GM23248 (cell line): ENCODE measurements at regions not wholly inside any gene's neighbourhood (a gene's known extent, or its start where the extent isn't known, plus 50 kb on each side); places are given as distances from the start of the nearest gene placed in this dataset.

Experiments used
- EZH2 ChIP-seq: fragments of 200-600 bp; sonication (generic); IDR thresholded peaks from 2 replicates; pipeline ENCODE4 v1.6.1; 2018; ENCODE audit warnings: antibody characterized with exemption, mild to moderate bottlenecking; ENCODE audit not compliant: insufficient read depth, poor library complexity, severe bottlenecking
- EZH2phosphoT487 ChIP-seq: fragments of 200-600 bp; sonication (generic); IDR thresholded peaks from 2 replicates; pipeline ENCODE4 v1.6.1; 2018; ENCODE audit warnings: antibody characterized with exemption, moderate library complexity, mild to moderate bottlenecking, low read depth; ENCODE audit not compliant: insufficient read depth

DNA sequence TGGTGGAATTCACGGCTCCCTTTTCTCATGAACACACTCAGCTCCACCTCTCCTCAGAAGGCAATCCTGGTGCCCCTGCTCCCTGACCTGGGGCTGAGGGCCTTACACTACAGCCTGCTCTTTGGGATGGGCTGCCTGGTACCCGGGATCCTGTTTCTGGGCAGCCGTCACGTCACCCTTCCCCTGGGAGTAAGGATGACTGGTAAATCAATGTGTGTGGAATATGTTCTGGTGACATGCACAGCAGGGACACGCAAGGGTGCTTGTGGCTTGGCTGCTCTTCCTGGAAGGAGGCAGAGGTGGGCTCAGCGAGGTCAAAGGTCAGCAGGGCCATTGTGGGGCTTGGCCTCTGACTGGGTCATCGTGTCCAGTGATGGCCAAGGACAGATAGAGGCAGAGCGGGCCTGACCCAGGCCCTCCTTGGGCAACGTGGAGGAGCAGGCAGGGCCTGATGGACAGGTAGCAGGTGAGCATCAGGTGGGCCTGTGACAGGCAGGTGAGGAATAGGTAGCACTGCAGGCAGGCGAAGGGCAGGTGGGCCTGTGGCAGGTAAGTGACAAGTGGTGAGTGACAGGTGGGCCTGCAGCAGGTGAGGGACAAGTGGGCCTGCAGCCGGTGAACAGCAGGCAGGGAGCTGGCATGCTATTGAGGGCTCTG is 399.4 kb upstream of the IRX4 start:
- TF ChIP-seq EZH2 (no peak), EZH2phosphoT487 (no peak)
